Activated CD8-positive, alpha-beta memory T cell treated with anti-CD3 and anti-CD28 coated beads, Interleukin-2, amount 10 ng/mL, durations not matched to agents 7 days and 5 days (primary cell): ENCODE measurements at regions not wholly inside any gene's neighbourhood (a gene's known extent, or its start where the extent isn't known, plus 50 kb on each side); places are given as distances from the start of the nearest gene placed in this dataset.

ENCODE experiments used
- ATAC-seq: fragments of 150-1000 bp; cut with Tn5 transposase; one replicate; pipeline ENCODE4 v1.10.0; 2021; ENCODE audit warnings: moderate library complexity
- CTCF ChIA-PET: fragments of 350-600 bp; sonication (Branson Sonifier 250); formaldehyde crosslinking; loops from one replicate; lab custom pipeline; 2021; ENCODE audit warnings: antibody characterized with exemption; lab: Charles Lee
- DNase-seq: peaks from one replicate; pipeline ENCODE4 v3.0.0-alpha.2; 2020
- H3K27ac Mint-ChIP-seq: one replicate; pipeline ENCODE4 v1.8.0; 2021; ENCODE audit warnings: mild to moderate bottlenecking, mixed read lengths
- H3K27me3 Mint-ChIP-seq: one replicate; pipeline ENCODE4 v1.8.0; 2021; ENCODE audit warnings: mixed read lengths
- H3K36me3 Mint-ChIP-seq: one replicate; pipeline ENCODE4 v1.8.0; 2021; ENCODE audit warnings: mild to moderate bottlenecking, mixed read lengths
- H3K4me1 Mint-ChIP-seq: one replicate; pipeline ENCODE4 v1.8.0; 2021; ENCODE audit warnings: mixed read lengths
- H3K4me3 Mint-ChIP-seq: one replicate; pipeline ENCODE4 v1.8.0; 2021; ENCODE audit warnings: mild to moderate bottlenecking, moderate library complexity, mixed read lengths
- H3K9me3 Mint-ChIP-seq: one replicate; pipeline ENCODE4 v1.8.0; 2022; ENCODE audit warnings: low read depth, mixed read lengths

GRCh38 chr12:105548626-105549025, 218.1 kb downstream of the C12orf75 start:
- CTCF ChIA-PET, result no interaction called here
- no peaks in the 10 kb centered on the region for H3K9me3 Mint-ChIP-seq
- no peaks in the 10 kb centered on the region for H3K27me3 Mint-ChIP-seq
- H3K4me3 Mint-ChIP-seq, result no peak overlapping the region
- no peak for DNase-seq
- ATAC-seq, result no peak
- H3K36me3 Mint-ChIP-seq, result no peaks in the 10 kb centered on the region
- H3K4me1 Mint-ChIP-seq, result no peaks in the 10 kb centered on the region
- H3K27ac Mint-ChIP-seq, result no peak overlapping the region

GRCh38 chr12:105552056-105552455, 221.6 kb downstream of the C12orf75 start:
- H3K4me3 Mint-ChIP-seq, result no peak overlapping the region
- no peak overlapping the region for H3K27ac Mint-ChIP-seq
- no peaks in the 10 kb centered on the region for H3K4me1 Mint-ChIP-seq
- DNase-seq (no peak), ATAC-seq (no peak)
- no peaks in the 10 kb centered on the region for H3K9me3 Mint-ChIP-seq
- CTCF ChIA-PET, result no interaction called here
- no peaks in the 10 kb centered on the region for H3K27me3 Mint-ChIP-seq
- no peaks in the 10 kb centered on the region for H3K36me3 Mint-ChIP-seq

GRCh38 chr12:105554223-105554678, 223.8 kb downstream of the C12orf75 start:
- no peaks in the 10 kb centered on the region for H3K27me3 Mint-ChIP-seq
- no peak for ATAC-seq
- no peaks in the 10 kb centered on the region for H3K9me3 Mint-ChIP-seq
- H3K4me1 Mint-ChIP-seq, result no peaks in the 10 kb centered on the region
- no peaks in the 10 kb centered on the region for H3K36me3 Mint-ChIP-seq
- H3K27ac Mint-ChIP-seq, result no peak overlapping the region
- H3K4me3 Mint-ChIP-seq, result no peak overlapping the region
- CTCF ChIA-PET, result no interaction called here
- DNase-seq, result no peak

GRCh38 chr12:105554856-105555255, 224.4 kb downstream of the C12orf75 start:
- H3K27ac Mint-ChIP-seq, result no peak overlapping the region
- no peaks in the 10 kb centered on the region for H3K9me3 Mint-ChIP-seq
- no peaks in the 10 kb centered on the region for H3K36me3 Mint-ChIP-seq
- ATAC-seq (no peak), DNase-seq (no peak)
- CTCF ChIA-PET, result no interaction called here
- H3K27me3 Mint-ChIP-seq, result no peaks in the 10 kb centered on the region
- no peak overlapping the region for H3K4me3 Mint-ChIP-seq
- H3K4me1 Mint-ChIP-seq, result no peaks in the 10 kb centered on the region

- no peaks in the 10 kb centered on the region for H3K36me3 Mint-ChIP-seq
- no peak overlapping the region for H3K4me3 Mint-ChIP-seq
- DNase-seq, result no peak
- no peak overlapping the region for H3K27ac Mint-ChIP-seq
- CTCF ChIA-PET, result no interaction called here
- H3K4me1 Mint-ChIP-seq, result no peaks in the 10 kb centered on the region
- no peak for ATAC-seq
- H3K27me3 Mint-ChIP-seq, result no peaks in the 10 kb centered on the region
- no peaks in the 10 kb centered on the region for H3K9me3 Mint-ChIP-seq
These were observed 225.2 kb downstream of the C12orf75 start for GRCh38 chr12:105555556-105556295.

GRCh38 chr12:105559310-105559709, 228.8 kb downstream of the C12orf75 start:
- H3K27me3 Mint-ChIP-seq, result peaks cover 2% of the 10 kb centered on the region
- CTCF ChIA-PET, result no interaction called here
- no peaks in the 10 kb centered on the region for H3K4me1 Mint-ChIP-seq
- no peak overlapping the region for H3K27ac Mint-ChIP-seq
- no peak overlapping the region for H3K4me3 Mint-ChIP-seq
- no peaks in the 10 kb centered on the region for H3K9me3 Mint-ChIP-seq
- ATAC-seq (no peak), DNase-seq (no peak)
- no peaks in the 10 kb centered on the region for H3K36me3 Mint-ChIP-seq

GRCh38 chr12:105561546-105562198, 231.2 kb downstream of the C12orf75 start:
- H3K9me3 Mint-ChIP-seq, result no peaks in the 10 kb centered on the region
- DNase-seq, result no peak
- no peak for ATAC-seq
- CTCF ChIA-PET, result no interaction called here
- H3K4me3 Mint-ChIP-seq, result no peak overlapping the region
- peaks cover 2% of the 10 kb centered on the region for H3K27me3 Mint-ChIP-seq
- H3K4me1 Mint-ChIP-seq, result no peaks in the 10 kb centered on the region
- H3K27ac Mint-ChIP-seq, result no peak overlapping the region
- no peaks in the 10 kb centered on the region for H3K36me3 Mint-ChIP-seq

- Mint-ChIP-seq H3K4me1 (no peaks in the 10 kb centered on the region), H3K9me3 (no peaks in the 10 kb centered on the region), H3K4me3 (no peak overlapping the region), H3K27me3 (peaks cover 4% of the 10 kb centered on the region), H3K27ac (no peak overlapping the region), H3K36me3 (no peaks in the 10 kb centered on the region)
- CTCF ChIA-PET, result no interaction called here
- DNase-seq (no peak), ATAC-seq (no peak)
These were observed 231.9 kb downstream of the C12orf75 start for GRCh38 chr12:105562199-105562971.

- H3K27me3 Mint-ChIP-seq, result peaks cover 9% of the 10 kb centered on the region
These were observed 236.6 kb downstream of the C12orf75 start for GRCh38 chr12:105567061-105567460.

GRCh38 chr12:105569886-105570285, 239.4 kb downstream of the C12orf75 start:
- H3K9me3 Mint-ChIP-seq, result no peaks in the 10 kb centered on the region
- H3K27me3 Mint-ChIP-seq, result peaks cover 11% of the 10 kb centered on the region
- DNase-seq (no peak), ATAC-seq (no peak)
- peaks cover 7% of the 10 kb centered on the region for H3K4me1 Mint-ChIP-seq
- H3K36me3 Mint-ChIP-seq, result no peaks in the 10 kb centered on the region
- no peak overlapping the region for H3K27ac Mint-ChIP-seq
- H3K4me3 Mint-ChIP-seq, result no peak overlapping the region
- CTCF ChIA-PET, result no interaction called here

More at GRCh38 chr12:105567061-105567460, 236.6 kb downstream of the C12orf75 start:
- ATAC-seq (no peak), DNase-seq (no peak)
- no peaks in the 10 kb centered on the region for H3K36me3 Mint-ChIP-seq
- no peak overlapping the region for H3K4me3 Mint-ChIP-seq
- no peak overlapping the region for H3K27ac Mint-ChIP-seq
- H3K9me3 Mint-ChIP-seq, result no peaks in the 10 kb centered on the region
- CTCF ChIA-PET, result no interaction called here
- peaks cover 7% of the 10 kb centered on the region for H3K4me1 Mint-ChIP-seq

GRCh38 chr12:105570944-105571343, 240.5 kb downstream of the C12orf75 start:
- Mint-ChIP-seq H3K9me3 (no peaks in the 10 kb centered on the region), H3K36me3 (no peaks in the 10 kb centered on the region), H3K27me3 (peaks cover 11% of the 10 kb centered on the region), H3K4me1 (peaks cover 7% of the 10 kb centered on the region), H3K27ac (no peak overlapping the region), H3K4me3 (no peak overlapping the region)
- CTCF ChIA-PET, result no interaction called here
- no peak for DNase-seq
- no peak for ATAC-seq

GRCh38 chr12:105573574-105573973, 243.1 kb downstream of the C12orf75 start:
- CTCF ChIA-PET, result no interaction called here
- Mint-ChIP-seq H3K27ac (no peak overlapping the region), H3K4me1 (peaks cover 7% of the 10 kb centered on the region), H3K4me3 (no peak overlapping the region), H3K27me3 (peaks cover 8% of the 10 kb centered on the region), H3K36me3 (no peaks in the 10 kb centered on the region), H3K9me3 (no peaks in the 10 kb centered on the region)
- DNase-seq (no peak), ATAC-seq (no peak)

- Mint-ChIP-seq H3K36me3 (no peaks in the 10 kb centered on the region), H3K27me3 (peaks cover 8% of the 10 kb centered on the region), H3K4me1 (peaks cover 7% of the 10 kb centered on the region), H3K27ac (no peak overlapping the region), H3K4me3 (no peak overlapping the region), H3K9me3 (no peaks in the 10 kb centered on the region)
- ATAC-seq, result no peak
- DNase-seq, result no peak
- CTCF ChIA-PET, result no interaction called here
These were observed 243.7 kb downstream of the C12orf75 start for GRCh38 chr12:105574056-105574715.
